B cell (primary cell): ENCODE measurements at regions not wholly inside any gene's neighbourhood (a gene's known extent, or its start where the extent isn't known, plus 50 kb on each side); places are given as distances from the start of the nearest gene placed in this dataset.

Experiments used
- CTCF ChIP-seq: fragments of 200-600 bp; IDR thresholded peaks from one replicate; pipeline ENCODE4 v1.8.0; 2022; ENCODE audit warnings: antibody characterized with exemption, mild to moderate bottlenecking
- EZH2 ChIP-seq: IDR thresholded peaks from 2 replicates; pipeline ENCODE4 v1.6.1; 2012; ENCODE audit warnings: borderline replicate concordance, low read depth, mild to moderate bottlenecking, moderate library complexity, low read length; ENCODE audit not compliant: insufficient read depth, poor library complexity, severe bottlenecking

GRCh38 chr19:27824108-27824507 lies 1388.8 kb downstream of the UQCRFS1 start:
- TF ChIP-seq CTCF = no peak
- TF ChIP-seq EZH2 = no peak
